HFF-Myc (cell line): ENCODE measurements at regions not wholly inside any gene's neighbourhood (a gene's known extent, or its start where the extent isn't known, plus 50 kb on each side); places are given as distances from the start of the nearest gene placed in this dataset.

ENCODE experiments used
- DNase-seq: peaks from one replicate; pipeline ENCODE4 v3.0.0-alpha.2; 2011; ENCODE audit warnings: low read depth; ENCODE audit errors: extremely low read depth
- H3K4me3 ChIP-seq: replicated peaks from 2 replicates; pipeline ENCODE4 v1.5.1; 2011; ENCODE audit warnings: low read depth, mild to moderate bottlenecking, control low read depth, low read length
- CTCF ChIP-seq: IDR thresholded peaks from 2 replicates; pipeline ENCODE4 v1.5.1; 2012; ENCODE audit warnings: mild to moderate bottlenecking, low read depth, low read length, control low read depth; ENCODE audit errors: missing control alignments

- no peak for TF ChIP-seq CTCF
- no peak overlapping the region for H3K4me3 ChIP-seq
- no peak for DNase-seq
Observed at GRCh38 chr6:1526398-1527072, 83.2 kb upstream of the FOXC1 start.

GRCh38 chr6:1527073-1527457 lies 82.7 kb upstream of the FOXC1 start:
- no peak overlapping the region for H3K4me3 ChIP-seq
- no peak for DNase-seq
- no peak for TF ChIP-seq CTCF

GRCh38 chr6:1535295-1535694 lies 74.4 kb upstream of the FOXC1 start:
- no peak for DNase-seq
- H3K4me3 ChIP-seq = no peak overlapping the region
- TF ChIP-seq CTCF = no peak

GRCh38 chr6:1536526-1537429 lies 72.9 kb upstream of the FOXC1 start:
- TF ChIP-seq CTCF = no peak
- H3K4me3 ChIP-seq = no peak overlapping the region
- no peak for DNase-seq

GRCh38 chr6:1538369-1538768 lies 71.3 kb upstream of the FOXC1 start:
- DNase-seq = no peak
- TF ChIP-seq CTCF = no peak
- H3K4me3 ChIP-seq = no peak overlapping the region

- no peak for TF ChIP-seq CTCF
- no peak overlapping the region for H3K4me3 ChIP-seq
- no peak for DNase-seq
Observed at GRCh38 chr6:1538810-1539478, 70.8 kb upstream of the FOXC1 start.
